SH-SY5Y (cell line): ENCODE measurements at regions not wholly inside any gene's neighbourhood (a gene's known extent, or its start where the extent isn't known, plus 50 kb on each side); places are given as distances from the start of the nearest gene placed in this dataset.

Experiments
- GATA2 ChIP-seq: IDR thresholded peaks from 2 replicates; pipeline ENCODE4 v1.6.1; 2011; ENCODE audit warnings: mild to moderate bottlenecking, low read depth, low read length
- GATA3 ChIP-seq: IDR thresholded peaks from 2 replicates; pipeline ENCODE4 v1.6.1; 2011; ENCODE audit warnings: low read depth, mild to moderate bottlenecking, low read length, moderate library complexity

DNA sequence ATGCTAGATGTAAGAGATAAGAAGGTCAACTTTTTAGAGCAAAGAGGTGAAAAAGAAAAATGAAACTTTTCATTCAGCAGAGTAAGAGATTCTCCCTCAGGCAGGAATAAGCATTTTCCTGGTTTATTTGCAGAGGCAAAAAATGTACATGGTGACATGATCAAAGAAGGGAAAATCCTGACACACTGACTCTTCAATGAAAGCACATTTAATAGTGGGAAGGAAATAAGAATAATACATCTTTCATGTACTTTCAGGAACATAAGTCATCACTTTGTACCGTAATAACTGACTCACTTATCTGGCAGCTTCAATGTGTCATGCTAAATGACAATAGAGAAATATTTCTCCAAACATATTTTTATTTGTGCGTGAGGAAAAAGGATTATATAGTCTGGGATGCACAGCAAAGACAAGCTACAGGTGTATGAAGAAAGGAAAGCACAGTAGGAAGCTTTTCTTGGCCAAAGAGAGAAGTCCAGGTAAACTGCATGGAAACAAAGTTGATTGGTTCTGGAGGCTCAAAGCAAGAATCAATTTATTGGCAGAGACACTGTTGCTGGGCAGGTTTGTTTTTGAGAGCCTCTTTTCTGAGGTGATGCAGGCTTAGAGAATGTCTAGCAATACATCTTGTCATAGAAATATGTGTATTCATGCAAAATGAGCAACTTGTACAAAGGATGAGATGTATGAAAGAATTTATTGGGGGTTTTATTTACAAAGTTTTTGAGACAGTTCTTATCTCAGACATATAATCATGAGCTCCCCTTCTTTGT, 1409.0 kb downstream of the PLA2G4A start:
- TF ChIP-seq GATA3 = no peak
- TF ChIP-seq GATA2 = no peak
